Neural cell (in vitro differentiated cells): ENCODE measurements at regions not wholly inside any gene's neighbourhood (a gene's known extent, or its start where the extent isn't known, plus 50 kb on each side); places are given as distances from the start of the nearest gene placed in this dataset.

Source experiments
- CTCF ChIP-seq: fragments of 450-650 bp; IDR thresholded peaks from 2 replicates; pipeline ENCODE4 v1.5.1; 2014; ENCODE audit warnings: antibody characterized with exemption, mild to moderate bottlenecking, moderate library complexity; ENCODE audit not compliant: poor library complexity, severe bottlenecking
- EP300 ChIP-seq: fragments of 450-650 bp; conservative IDR thresholded peaks from 2 replicates; pipeline ENCODE4 v1.6.1; 2014; ENCODE audit warnings: antibody characterized with exemption, mild to moderate bottlenecking, moderate library complexity; ENCODE audit not compliant: poor library complexity, severe bottlenecking
- EZH2 ChIP-seq: fragments of 200-600, 300-800 bp; shearing (Covaris generic), sonication (generic); IDR thresholded peaks from 2 replicates; pipeline ENCODE4 v1.6.1; 2014; ENCODE audit warnings: antibody characterized with exemption, low read length, borderline replicate concordance, mild to moderate bottlenecking; ENCODE audit not compliant: insufficient read depth, poor library complexity, severe bottlenecking
- MXI1 ChIP-seq: fragments of 450-650 bp; conservative IDR thresholded peaks from 2 replicates; pipeline ENCODE4 v1.6.1; 2014; ENCODE audit warnings: antibody characterized with exemption, mild to moderate bottlenecking; ENCODE audit not compliant: poor library complexity, severe bottlenecking
- POLR2AphosphoS5 ChIP-seq: IDR thresholded peaks from 2 replicates; pipeline ENCODE4 v1.6.1; 2012
- RAD21 ChIP-seq: fragments of 450-650 bp; conservative IDR thresholded peaks from 2 replicates; pipeline ENCODE4 v1.6.1; 2014; ENCODE audit warnings: antibody characterized with exemption, mild to moderate bottlenecking, moderate library complexity
- REST ChIP-seq: IDR thresholded peaks from 2 replicates; pipeline ENCODE4 v1.6.1; 2012; ENCODE audit warnings: borderline replicate concordance
- SMC3 ChIP-seq: fragments of 450-650 bp; conservative IDR thresholded peaks from 2 replicates; pipeline ENCODE4 v1.6.1; 2014; ENCODE audit warnings: antibody characterized with exemption, mild to moderate bottlenecking, moderate library complexity; ENCODE audit not compliant: poor library complexity
- TAF1 ChIP-seq: IDR thresholded peaks from 2 replicates; pipeline ENCODE4 v1.6.1; 2012; ENCODE audit warnings: low read depth

GRCh38 chr4:75172551-75172950 is 239.6 kb downstream of the PARM1 start:
- TF ChIP-seq TAF1 (no peak), EZH2 (no peak), CTCF (no peak), SMC3 (no peak), REST (no peak), POLR2AphosphoS5 (no peak), MXI1 (no peak), EP300 (no peak), RAD21 (no peak)
